T47D (cell line): ENCODE measurements at regions not wholly inside any gene's neighbourhood (a gene's known extent, or its start where the extent isn't known, plus 50 kb on each side); places are given as distances from the start of the nearest gene placed in this dataset.

ENCODE experiments used
- DNase-seq, 2 experiments: peaks; one replicate each; pipeline versions ENCODE4 v3.0.0 to v3.0.0-alpha.2; 2011 to 2012; ENCODE audit warnings: low read depth in 1 of 2, low spot score in 1 of 2
- JUND ChIP-seq: IDR thresholded peaks from 2 replicates; pipeline ENCODE4 v1.6.1; 2012; ENCODE audit warnings: low read depth
- in situ Hi-C: cut with HindIII; loops from 2 replicates; pipeline ENCODE4 v1.10.0; 2016; ENCODE audit warnings: low sequenced_read_pairs, low pct_unique_long_range_greater_than_20kb

DNA sequence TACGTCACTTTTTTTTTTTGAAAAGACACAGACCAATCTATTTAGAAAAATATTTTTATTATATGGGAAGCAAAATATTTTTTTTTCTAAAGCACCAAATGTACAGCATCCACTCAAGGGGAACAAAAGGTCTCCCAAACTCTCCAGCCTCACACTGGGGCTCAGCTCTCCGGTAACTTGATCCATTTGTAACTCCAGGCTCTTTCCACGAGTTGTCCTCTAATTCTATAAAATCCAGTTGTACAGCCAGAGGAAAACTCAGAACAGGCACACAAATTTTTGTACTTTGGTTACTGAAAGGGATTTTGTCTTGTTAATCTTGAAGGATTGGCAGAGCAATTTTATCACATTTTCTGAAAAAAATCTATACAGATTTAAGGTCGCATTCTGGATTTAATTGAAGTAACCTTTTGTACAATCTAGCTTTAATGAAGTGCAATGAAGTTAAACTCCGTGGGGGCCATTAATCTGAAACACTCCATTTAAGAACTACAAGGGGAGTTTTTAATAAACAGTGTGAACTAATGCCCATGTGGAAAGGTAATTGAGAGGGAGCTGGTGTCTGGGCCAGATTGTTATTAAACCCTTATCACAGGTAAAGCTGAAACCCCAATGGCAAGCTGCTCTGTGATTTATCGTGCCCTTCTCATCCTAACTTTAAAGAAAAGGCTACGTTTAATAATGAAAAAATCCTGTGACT lies 161.2 kb upstream of the FRG1 start:
- no peak for DNase-seq
- in situ Hi-C loops = no loop called here
- no peak for TF ChIP-seq JUND

- TF ChIP-seq JUND = no peak
- DNase-seq = no peak
- in situ Hi-C loops = no loop called here
Observed at GRCh38 chr4:189780391-189780790, 160.3 kb upstream of the FRG1 start.

GRCh38 chr4:189784651-189785050 lies 156.0 kb upstream of the FRG1 start:
- no peak for TF ChIP-seq JUND
- no peak for DNase-seq
- in situ Hi-C loops = no loop called here

- no peak for DNase-seq
- in situ Hi-C loops = no loop called here
- TF ChIP-seq JUND = no peak
Observed at GRCh38 chr4:189785257-189785656, 155.4 kb upstream of the FRG1 start.

- in situ Hi-C loops = no loop called here
- TF ChIP-seq JUND = no peak
- no peak for DNase-seq
Observed at GRCh38 chr4:189786447-189786846, 154.2 kb upstream of the FRG1 start.

DNA sequence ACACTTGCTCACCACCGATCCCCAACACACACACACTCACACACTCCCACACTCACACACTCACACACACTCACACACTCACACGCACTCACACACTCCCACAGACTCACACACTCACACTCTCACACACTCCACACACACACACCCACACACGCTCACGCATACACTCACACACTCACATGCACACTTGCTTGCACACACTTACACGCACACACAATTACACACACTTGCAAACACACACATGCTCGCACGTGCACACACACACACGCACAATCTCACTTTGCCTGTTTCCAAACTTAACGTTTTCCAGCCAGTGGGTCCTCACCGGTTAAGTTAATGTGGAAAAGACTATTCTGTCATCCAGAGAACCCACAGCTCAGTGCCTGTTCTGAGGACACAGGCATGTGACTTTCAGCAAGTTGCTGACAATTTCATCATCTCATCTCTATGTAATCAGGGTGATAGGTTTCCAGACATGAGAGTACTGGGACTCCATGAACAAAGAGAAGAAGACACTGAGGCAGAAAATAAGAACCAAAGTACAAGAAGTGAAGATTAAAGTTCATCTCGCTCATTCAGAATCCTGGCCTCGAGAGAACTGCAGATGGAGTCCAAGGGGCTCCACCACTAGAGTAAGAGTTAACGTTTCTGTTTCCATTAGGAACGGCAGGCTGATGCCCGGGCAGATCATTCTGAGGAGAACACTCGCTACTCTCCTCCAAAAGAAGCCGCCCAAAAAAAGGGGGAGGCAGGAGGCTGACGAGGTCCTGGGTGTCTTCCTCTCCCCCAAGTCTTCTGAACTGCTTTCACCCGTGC lies 153.2 kb upstream of the FRG1 start:
- in situ Hi-C loops = no loop called here
- TF ChIP-seq JUND = no peak
- DNase-seq = no peak

GRCh38 chr4:189792924-189793618 lies 147.6 kb upstream of the FRG1 start:
- TF ChIP-seq JUND = no peak
- DNase-seq = peak; percentile 49 to 75
- in situ Hi-C loops = no loop called here

- no peak for TF ChIP-seq JUND
- in situ Hi-C loops = no loop called here
- DNase-seq = no peak
Observed at GRCh38 chr4:189800545-189801088, 140.1 kb upstream of the FRG1 start.

- TF ChIP-seq JUND = no peak
- no peak for DNase-seq
- in situ Hi-C loops = no loop called here
Observed at GRCh38 chr4:189802884-189803283, 137.8 kb upstream of the FRG1 start.

GRCh38 chr4:189804894-189805293 lies 135.8 kb upstream of the FRG1 start:
- DNase-seq = no peak
- in situ Hi-C loops = no loop called here
- TF ChIP-seq JUND = no peak

DNA sequence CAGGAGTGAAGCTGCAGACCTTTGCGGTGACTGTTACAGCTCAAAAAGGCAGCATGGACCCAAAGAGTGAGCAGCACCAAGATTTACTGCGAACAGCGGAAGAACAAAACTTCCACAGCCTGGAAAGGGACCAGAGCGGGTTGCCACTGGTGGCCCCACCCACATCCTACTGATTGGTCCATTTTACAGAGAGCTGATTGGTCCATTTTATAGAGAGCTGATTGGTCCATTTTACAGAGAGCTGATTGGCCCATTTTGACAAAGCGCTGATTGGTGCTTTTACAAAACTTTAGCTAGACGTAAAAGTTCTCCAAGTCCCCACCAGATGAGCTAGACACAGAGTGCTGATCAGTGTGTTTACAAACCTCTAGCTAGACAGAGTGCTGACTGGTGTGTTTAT lies 134.2 kb upstream of the FRG1 start:
- in situ Hi-C loops = no loop called here
- no peak for TF ChIP-seq JUND

DNA sequence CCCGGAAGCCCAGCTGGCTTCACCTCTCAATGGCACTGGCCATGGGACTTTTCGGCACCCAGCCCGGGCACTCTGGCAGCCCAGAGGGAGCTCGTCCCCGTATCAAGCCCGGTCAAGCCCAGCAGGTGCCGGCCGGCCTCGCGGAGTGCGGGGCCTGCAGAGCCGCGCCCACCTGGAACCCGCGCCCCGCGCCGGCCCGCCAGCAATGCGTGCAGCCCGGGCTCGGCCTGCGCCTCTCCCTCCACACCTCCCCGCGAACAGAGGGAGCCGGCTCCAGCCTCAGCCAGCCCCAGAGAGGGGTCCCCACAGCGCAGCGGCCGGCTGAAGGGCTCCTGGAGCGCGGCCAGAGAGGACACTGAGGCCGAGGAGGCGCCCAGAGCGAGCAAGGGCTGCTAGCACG lies 133.6 kb upstream of the FRG1 start:
- no peak for DNase-seq
- in situ Hi-C loops = no loop called here
- no peak for TF ChIP-seq JUND

More for the DNA sequence above, 134.2 kb upstream of the FRG1 start:
- DNase-seq = no peak
